CD4-positive, alpha-beta T cell (primary cell): ENCODE measurements at regions not wholly inside any gene's neighbourhood (a gene's known extent, or its start where the extent isn't known, plus 50 kb on each side); places are given as distances from the start of the nearest gene placed in this dataset.

Experiments
- ATAC-seq: fragments of 200-7000 bp; cut with Tn5 transposase; one replicate; pipeline ENCODE4 v1.10.0; 2022; ENCODE audit warnings: mild to moderate bottlenecking; ENCODE audit not compliant: poor library complexity
- CTCF ChIA-PET: fragments of 350-600 bp; sonication (Branson Sonifier 250); formaldehyde crosslinking; loops from one replicate; lab custom pipeline; 2021; ENCODE audit warnings: antibody characterized with exemption, inconsistent platforms; lab: Charles Lee
- POLR2A ChIA-PET: fragments of 350-600 bp; sonication (Branson Sonifier 250); formaldehyde crosslinking; loops from one replicate; lab custom pipeline; 2021; ENCODE audit warnings: antibody characterized with exemption, inconsistent platforms; lab: Charles Lee
- DNase-seq, 14 experiments: peaks; one replicate each; pipeline ENCODE4 v3.0.0-alpha.2; 2013 to 2020; ENCODE audit warnings: mixed read lengths in 2 of 14
- H3K27ac ChIP-seq, 2 donors: one replicate each; pipeline versions ENCODE4 v1.5.1 to v1.7.0; 2013; ENCODE audit warnings: low read length in 2 of 2, low read depth in 1 of 2, mild to moderate bottlenecking in 1 of 2
- H3K27me3 ChIP-seq, 2 experiments: 1 replicate in 1 of 2; 2 replicates in 1 of 2; pipeline versions ENCODE4 v1.6.1 to v1.7.0; 2013; ENCODE audit warnings: low read length in 2 of 2, control low read depth in 1 of 2, mild to moderate bottlenecking in 1 of 2, moderate library complexity in 1 of 2; ENCODE audit not compliant: insufficient read depth in 2 of 2, control insufficient read depth in 1 of 2
- H3K36me3 ChIP-seq: one replicate; pipeline ENCODE4 v1.6.1; 2013; ENCODE audit warnings: low read length, control low read depth; ENCODE audit not compliant: insufficient read depth
- H3K4me1 ChIP-seq: one replicate; pipeline ENCODE4 v1.6.1; 2013; ENCODE audit warnings: low read length, control low read depth; ENCODE audit not compliant: insufficient read depth
- H3K4me3 ChIP-seq: one replicate; pipeline ENCODE4 v1.5.1; 2013; ENCODE audit warnings: mild to moderate bottlenecking, low read length, moderate library complexity
- H3K9me3 ChIP-seq, 2 experiments: 1 replicate in 1 of 2; 2 replicates in 1 of 2; pipeline versions ENCODE4 v1.6.1 to v1.7.0; 2013; ENCODE audit warnings: low read length in 2 of 2, mild to moderate bottlenecking in 2 of 2, control low read depth in 1 of 2, moderate library complexity in 1 of 2; ENCODE audit not compliant: control insufficient read depth in 1 of 2, insufficient read depth in 1 of 2
- H3K27ac Mint-ChIP-seq: one replicate; pipeline ENCODE4 v1.8.0; 2020; ENCODE audit warnings: mixed read lengths
- H3K27me3 Mint-ChIP-seq: one replicate; pipeline ENCODE4 v1.8.0; 2021; ENCODE audit warnings: mixed read lengths
- H3K36me3 Mint-ChIP-seq: one replicate; pipeline ENCODE4 v1.8.0; 2021; ENCODE audit warnings: low read depth, mixed read lengths
- H3K4me1 Mint-ChIP-seq: one replicate; pipeline ENCODE4 v1.8.0; 2021; ENCODE audit warnings: low read depth, mixed read lengths
- H3K4me3 Mint-ChIP-seq: one replicate; pipeline ENCODE4 v1.8.0; 2020; ENCODE audit warnings: mild to moderate bottlenecking, mixed read lengths
- H3K9me3 Mint-ChIP-seq: one replicate; pipeline ENCODE4 v1.8.0; 2020; ENCODE audit warnings: mixed read lengths
- intact Hi-C, 2 experiments: fragments of 100-400 bp; cut with DNase I in 1 of 2; cut with micrococcal nuclease in 1 of 2; formaldehyde crosslinking; loops; one replicate each; pipeline versions ENCODE4 v1.15.1 to v1.9.0; 2023 to 2025; cut with DNase I, micrococcal nuclease
- TF ChIP-seq, protein P1 (sequence below): fragments of 200-600 bp; IDR thresholded peaks from one replicate; pipeline ENCODE4 v1.8.0; 2022; ENCODE audit warnings: antibody characterized with exemption, mild to moderate bottlenecking

DNA sequence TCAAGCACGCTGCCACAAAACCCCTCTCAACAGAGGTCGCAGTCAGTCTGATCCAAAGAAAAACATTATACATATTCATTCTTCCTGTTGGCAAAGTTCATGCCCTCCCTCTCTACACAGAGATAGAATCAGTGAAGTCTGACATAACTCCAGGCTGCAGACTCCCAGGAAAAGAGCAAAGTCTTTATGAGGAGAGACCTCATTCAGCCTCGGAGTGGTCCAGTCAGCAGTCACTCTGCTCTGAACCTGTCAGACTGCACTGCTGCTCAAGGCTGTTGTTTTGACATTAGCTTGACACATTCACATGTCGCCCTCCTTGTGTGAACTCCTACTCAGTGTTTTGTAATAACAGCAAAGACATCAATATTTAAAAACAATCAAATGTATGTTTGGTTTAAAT lies 241.2 kb upstream of the G2E3 start:
- H3K36me3 ChIP-seq: no peaks in the 10 kb centered on the region
- Mint-ChIP-seq H3K4me1 (no peaks in the 10 kb centered on the region), H3K27ac (no peak overlapping the region), H3K36me3 (no peaks in the 10 kb centered on the region), H3K27me3 (no peaks in the 10 kb centered on the region), H3K4me3 (no peak overlapping the region), H3K9me3 (no peaks in the 10 kb centered on the region)
- no peak for ATAC-seq
- no peak overlapping the region for H3K27ac ChIP-seq
- TF ChIP-seq, protein P1, sequence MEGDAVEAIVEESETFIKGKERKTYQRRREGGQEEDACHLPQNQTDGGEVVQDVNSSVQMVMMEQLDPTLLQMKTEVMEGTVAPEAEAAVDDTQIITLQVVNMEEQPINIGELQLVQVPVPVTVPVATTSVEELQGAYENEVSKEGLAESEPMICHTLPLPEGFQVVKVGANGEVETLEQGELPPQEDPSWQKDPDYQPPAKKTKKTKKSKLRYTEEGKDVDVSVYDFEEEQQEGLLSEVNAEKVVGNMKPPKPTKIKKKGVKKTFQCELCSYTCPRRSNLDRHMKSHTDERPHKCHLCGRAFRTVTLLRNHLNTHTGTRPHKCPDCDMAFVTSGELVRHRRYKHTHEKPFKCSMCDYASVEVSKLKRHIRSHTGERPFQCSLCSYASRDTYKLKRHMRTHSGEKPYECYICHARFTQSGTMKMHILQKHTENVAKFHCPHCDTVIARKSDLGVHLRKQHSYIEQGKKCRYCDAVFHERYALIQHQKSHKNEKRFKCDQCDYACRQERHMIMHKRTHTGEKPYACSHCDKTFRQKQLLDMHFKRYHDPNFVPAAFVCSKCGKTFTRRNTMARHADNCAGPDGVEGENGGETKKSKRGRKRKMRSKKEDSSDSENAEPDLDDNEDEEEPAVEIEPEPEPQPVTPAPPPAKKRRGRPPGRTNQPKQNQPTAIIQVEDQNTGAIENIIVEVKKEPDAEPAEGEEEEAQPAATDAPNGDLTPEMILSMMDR: no peak
- intact Hi-C loops: no loop called here
- CTCF ChIA-PET: no interaction called here
- no peaks in the 10 kb centered on the region for H3K27me3 ChIP-seq
- POLR2A ChIA-PET: no interaction called here
- H3K9me3 ChIP-seq: peaks cover 0 to 5% of the 10 kb centered on the region in 2 experiments
- no peaks in the 10 kb centered on the region for H3K4me1 ChIP-seq
- DNase-seq: no peak
- H3K4me3 ChIP-seq: no peak overlapping the region

DNA sequence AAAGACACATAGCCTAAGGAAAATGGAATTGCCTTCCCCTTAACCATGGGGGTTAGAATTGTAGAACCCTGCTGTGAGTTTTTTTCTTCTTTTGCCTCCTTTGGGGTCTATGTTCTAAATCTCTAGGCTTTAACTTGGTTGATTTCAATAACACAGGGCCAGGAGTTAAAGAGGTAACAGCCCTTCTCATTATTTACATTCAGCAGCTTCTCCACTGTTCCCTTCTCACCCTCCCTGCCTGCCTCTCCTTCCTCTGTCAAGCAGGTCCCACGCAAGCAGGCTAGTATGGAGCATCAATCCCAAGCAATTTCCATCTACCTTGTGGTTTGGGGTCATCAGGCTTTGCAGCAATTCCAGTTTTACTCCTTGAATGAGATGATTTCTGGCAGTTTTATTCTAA lies 236.1 kb upstream of the G2E3 start:
- Mint-ChIP-seq H3K36me3 (no peaks in the 10 kb centered on the region), H3K27ac (no peak overlapping the region), H3K4me3 (no peak overlapping the region), H3K4me1 (no peaks in the 10 kb centered on the region), H3K27me3 (no peaks in the 10 kb centered on the region), H3K9me3 (no peaks in the 10 kb centered on the region)
- ChIA-PET CTCF (no interaction called here), POLR2A (no interaction called here)
- no peak overlapping the region for H3K27ac ChIP-seq
- no peaks in the 10 kb centered on the region for H3K36me3 ChIP-seq
- DNase-seq: no peak
- intact Hi-C loops: no loop called here
- H3K27me3 ChIP-seq: no peaks in the 10 kb centered on the region
- no peak overlapping the region for H3K4me3 ChIP-seq
- TF ChIP-seq, protein P1: no peak
- H3K4me1 ChIP-seq: no peaks in the 10 kb centered on the region
- ATAC-seq: no peak
- H3K9me3 ChIP-seq: no peaks in the 10 kb centered on the region

- Histone ChIP-seq H3K27me3 (no peaks in the 10 kb centered on the region), H3K27ac (no peak overlapping the region), H3K36me3 (no peaks in the 10 kb centered on the region), H3K4me3 (no peak overlapping the region), H3K4me1 (no peaks in the 10 kb centered on the region), H3K9me3 (peaks cover 0 to 3% of the 10 kb centered on the region in 2 experiments)
- intact Hi-C loops: no loop called here
- no peak overlapping the region for H3K27ac Mint-ChIP-seq
- ChIA-PET CTCF (no interaction called here), POLR2A (no interaction called here)
- TF ChIP-seq, protein P1: no peak
- H3K27me3 Mint-ChIP-seq: no peaks in the 10 kb centered on the region
- no peaks in the 10 kb centered on the region for H3K36me3 Mint-ChIP-seq
- no peaks in the 10 kb centered on the region for H3K4me1 Mint-ChIP-seq
- DNase-seq: no peak
- no peak overlapping the region for H3K4me3 Mint-ChIP-seq
- ATAC-seq: no peak
- H3K9me3 Mint-ChIP-seq: peaks cover 5% of the 10 kb centered on the region
Observed at GRCh38 chr14:30330033-30330432, 228.9 kb upstream of the G2E3 start.
